Fibroblast of lung (primary cell): ENCODE measurements at regions not wholly inside any gene's neighbourhood (a gene's known extent, or its start where the extent isn't known, plus 50 kb on each side); places are given as distances from the start of the nearest gene placed in this dataset.

Experiments
- EZH2 ChIP-seq: IDR thresholded peaks from 2 replicates; pipeline ENCODE4 v1.5.1; 2012; ENCODE audit warnings: low read length, control low read depth, mild to moderate bottlenecking; ENCODE audit errors: missing control alignments
- TF ChIP-seq, protein P1 (sequence below), 2 donors: IDR thresholded peaks in 1 of 2; conservative IDR thresholded peaks in 1 of 2; 1 replicate in 1 of 2; 2 replicates in 1 of 2; pipeline ENCODE4 v1.5.1; 2011 to 2012; ENCODE audit warnings: low read length in 2 of 2, control low read depth in 1 of 2, inconsistent platforms in 1 of 2, low read depth in 1 of 2, mild to moderate bottlenecking in 1 of 2

DNA sequence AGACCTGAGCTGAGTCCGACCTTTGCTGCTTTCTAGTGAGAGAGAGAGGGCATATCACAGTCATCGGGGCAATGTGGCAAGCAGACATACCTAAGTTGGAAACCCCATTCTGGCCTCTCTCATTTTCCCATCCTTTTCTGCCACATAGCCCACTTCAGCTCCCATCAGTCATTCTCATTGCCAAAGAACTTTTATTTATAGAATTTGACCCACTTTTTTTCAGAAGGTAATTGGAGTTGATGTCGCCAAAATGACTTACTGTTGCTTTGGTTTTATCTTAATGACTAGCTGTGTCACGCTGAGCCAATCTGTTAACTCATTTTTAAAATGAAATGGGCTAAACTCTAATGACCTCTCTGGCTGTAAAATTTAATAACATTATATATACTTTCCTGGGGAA lies 63.9 kb upstream of the RMST start:
- no peak for TF ChIP-seq EZH2
- TF ChIP-seq, protein P1, sequence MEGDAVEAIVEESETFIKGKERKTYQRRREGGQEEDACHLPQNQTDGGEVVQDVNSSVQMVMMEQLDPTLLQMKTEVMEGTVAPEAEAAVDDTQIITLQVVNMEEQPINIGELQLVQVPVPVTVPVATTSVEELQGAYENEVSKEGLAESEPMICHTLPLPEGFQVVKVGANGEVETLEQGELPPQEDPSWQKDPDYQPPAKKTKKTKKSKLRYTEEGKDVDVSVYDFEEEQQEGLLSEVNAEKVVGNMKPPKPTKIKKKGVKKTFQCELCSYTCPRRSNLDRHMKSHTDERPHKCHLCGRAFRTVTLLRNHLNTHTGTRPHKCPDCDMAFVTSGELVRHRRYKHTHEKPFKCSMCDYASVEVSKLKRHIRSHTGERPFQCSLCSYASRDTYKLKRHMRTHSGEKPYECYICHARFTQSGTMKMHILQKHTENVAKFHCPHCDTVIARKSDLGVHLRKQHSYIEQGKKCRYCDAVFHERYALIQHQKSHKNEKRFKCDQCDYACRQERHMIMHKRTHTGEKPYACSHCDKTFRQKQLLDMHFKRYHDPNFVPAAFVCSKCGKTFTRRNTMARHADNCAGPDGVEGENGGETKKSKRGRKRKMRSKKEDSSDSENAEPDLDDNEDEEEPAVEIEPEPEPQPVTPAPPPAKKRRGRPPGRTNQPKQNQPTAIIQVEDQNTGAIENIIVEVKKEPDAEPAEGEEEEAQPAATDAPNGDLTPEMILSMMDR (conservative IDR thresholded peaks at IDR 0.05 in 1 of 2, IDR thresholded peaks at IDR 0.05 in 1 of 2; ENCODE audit: low read depth in 1 of 2, low read length in 2 of 2) = no peak
